Activated naive CD4-positive, alpha-beta T cell treated with Interleukin-2 at 50 U/mL for 16 hours (primary cell): ENCODE measurements at regions not wholly inside any gene's neighbourhood (a gene's known extent, or its start where the extent isn't known, plus 50 kb on each side); places are given as distances from the start of the nearest gene placed in this dataset.

Experiments used
- DNase-seq: peaks from one replicate; pipeline ENCODE4 v3.0.0-alpha.2; 2020

DNA sequence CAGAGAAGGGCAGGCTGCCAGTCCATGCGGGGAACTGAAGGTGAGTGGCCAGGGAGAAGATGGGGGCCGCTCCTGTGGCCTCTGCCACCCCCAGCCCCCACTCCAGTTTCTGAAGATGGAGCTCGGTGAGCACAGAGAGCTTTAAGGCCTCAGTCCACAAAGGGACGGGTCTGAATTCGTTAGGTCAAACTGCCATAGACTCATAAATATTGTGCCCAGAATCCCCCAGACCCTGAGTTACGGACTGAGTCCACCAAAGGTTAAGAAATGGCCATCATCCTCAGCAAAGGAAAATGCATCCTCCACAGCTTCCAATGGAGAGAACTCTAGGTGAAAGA, 344.2 kb downstream of the BUD13 start:
- no peak for DNase-seq

DNA sequence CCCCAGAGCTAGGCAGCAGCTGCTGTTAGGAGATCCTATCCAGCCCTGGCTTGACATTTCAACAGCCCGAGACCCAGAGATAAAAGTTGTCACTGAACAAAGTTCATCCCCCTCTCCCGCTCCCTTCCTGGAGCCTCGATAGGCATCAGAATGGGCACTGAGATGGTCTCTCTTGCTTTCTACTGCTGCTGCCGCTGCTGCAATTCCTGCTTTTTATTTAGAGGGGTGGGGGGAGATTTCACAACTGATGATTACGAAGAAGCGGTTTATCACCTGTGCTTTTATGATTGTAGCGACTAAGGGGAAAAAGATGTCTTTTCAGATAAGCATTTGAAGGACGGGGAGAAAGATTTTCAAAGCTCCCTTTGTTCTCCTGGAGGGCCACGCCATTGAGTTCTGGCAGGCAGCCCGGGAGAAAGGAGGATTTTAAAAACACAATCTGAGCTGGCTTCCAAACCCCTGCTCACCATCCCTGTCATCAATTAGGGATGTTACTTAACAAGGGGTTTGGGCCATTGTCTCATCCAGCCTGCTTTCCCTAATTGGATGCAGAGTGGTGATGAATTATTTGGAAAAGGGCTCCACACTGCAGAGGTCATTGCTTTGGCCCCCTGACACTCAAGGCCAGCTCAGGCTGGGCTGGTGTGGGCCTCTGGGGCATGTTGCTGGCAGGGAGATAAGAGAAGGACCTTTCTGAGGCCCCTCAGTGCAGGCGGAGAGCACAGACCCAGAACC, 344.7 kb downstream of the BUD13 start:
- DNase-seq, result no peak

DNA sequence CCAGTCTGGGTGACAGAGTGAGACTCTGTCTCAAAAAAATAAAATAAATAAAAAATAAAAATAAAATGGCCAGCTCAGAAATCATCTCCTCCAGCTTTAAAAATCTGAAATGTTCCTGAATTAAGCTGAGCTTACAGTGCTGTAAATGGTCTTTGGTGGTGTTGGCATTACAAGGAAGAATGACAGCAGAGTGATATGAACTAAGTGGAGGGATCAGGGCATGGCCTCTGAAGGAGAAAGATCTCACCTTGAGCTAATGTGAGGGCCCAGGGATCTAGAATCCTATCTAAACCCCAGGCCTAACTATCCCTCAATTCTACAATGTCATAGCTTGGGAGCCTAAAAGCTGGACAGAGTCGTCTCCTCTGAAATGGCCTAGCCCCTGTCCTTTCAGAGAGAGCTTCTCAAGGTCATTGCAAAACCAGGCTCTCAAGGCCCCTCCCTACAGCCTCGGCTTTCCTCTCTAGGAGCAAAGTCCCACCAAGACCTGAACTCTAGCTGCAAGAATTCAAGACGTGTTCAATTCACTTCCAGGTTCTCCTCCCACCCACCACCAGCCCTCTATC, 345.4 kb downstream of the BUD13 start:
- DNase-seq, result no peak

- no peak for DNase-seq
Observed at GRCh38 chr11:116426761-116427160, 346.0 kb downstream of the BUD13 start.

- no peak for DNase-seq
Observed at GRCh38 chr11:116424615-116425261, 348.0 kb downstream of the BUD13 start.

GRCh38 chr11:116422956-116423600, 349.7 kb downstream of the BUD13 start:
- no peak for DNase-seq

DNA sequence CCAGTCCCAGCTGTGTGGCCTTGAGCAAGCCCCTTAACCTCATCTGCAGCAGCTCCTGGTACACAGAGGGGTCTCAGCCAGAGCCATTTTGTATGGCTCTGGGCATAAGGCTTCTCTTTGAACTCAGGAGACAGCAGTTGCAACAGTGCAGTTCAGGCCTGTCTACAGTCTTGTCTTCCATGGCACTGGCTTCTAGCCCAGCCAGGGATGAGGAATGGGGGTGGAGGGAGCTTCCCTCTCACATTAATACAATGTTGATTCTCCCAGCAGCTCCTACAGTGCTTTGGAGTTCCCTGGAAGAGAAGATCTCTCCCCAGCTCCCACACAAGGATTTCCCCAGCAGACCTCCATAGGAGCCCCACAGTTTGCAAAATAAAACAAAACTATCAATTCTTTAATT, 350.2 kb downstream of the BUD13 start:
- DNase-seq, result no peak

- DNase-seq, result no peak
Observed at GRCh38 chr11:116421529-116422185, 351.1 kb downstream of the BUD13 start.

- DNase-seq, result no peak
Observed at GRCh38 chr11:116420770-116421528, 351.8 kb downstream of the BUD13 start.

DNA sequence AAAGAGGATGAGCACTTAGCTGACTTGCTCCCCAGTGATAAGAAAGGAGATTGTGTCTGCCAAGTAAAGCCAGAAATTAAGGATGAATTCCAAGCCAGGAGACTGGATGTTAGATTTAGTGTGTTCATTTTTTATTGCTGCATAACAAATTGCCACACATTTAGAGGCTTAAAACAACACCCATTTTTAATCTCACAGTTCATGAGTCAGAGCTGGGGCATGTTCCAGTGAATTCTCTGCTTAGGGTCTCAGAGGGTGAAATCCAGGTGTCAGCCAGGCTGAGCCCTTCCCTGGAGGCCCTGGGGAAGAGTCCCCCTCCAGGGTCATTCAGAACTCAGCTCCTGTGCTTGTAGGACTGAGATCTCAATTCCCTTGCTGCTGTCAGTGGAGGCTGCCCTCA, 352.8 kb downstream of the BUD13 start:
- no peak for DNase-seq

- DNase-seq, result no peak
Observed at GRCh38 chr11:116418388-116419041, 354.3 kb downstream of the BUD13 start.

DNA sequence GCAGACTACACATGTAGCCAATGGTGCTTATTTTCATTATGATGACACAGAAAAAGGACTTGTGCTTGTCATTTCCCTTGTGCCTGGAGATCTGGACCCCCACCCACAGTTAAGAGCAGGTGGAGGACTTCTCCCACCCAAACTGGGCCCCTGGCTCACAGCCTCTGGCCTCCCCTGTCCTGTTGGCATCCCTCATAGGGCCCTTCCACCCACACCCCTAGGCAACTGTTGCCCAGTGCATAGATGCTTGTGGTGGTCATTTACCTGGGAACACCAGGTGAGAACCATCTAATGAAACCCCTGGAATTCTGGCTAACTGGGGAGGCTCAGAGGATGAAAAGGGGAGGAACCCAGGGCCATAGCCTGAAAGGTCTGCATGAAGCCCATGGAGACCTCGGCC, 355.9 kb downstream of the BUD13 start:
- no peak for DNase-seq

GRCh38 chr11:116415095-116415494, 357.7 kb downstream of the BUD13 start:
- no peak for DNase-seq

GRCh38 chr11:116414357-116414880, 358.4 kb downstream of the BUD13 start:
- no peak for DNase-seq

- no peak for DNase-seq
Observed at GRCh38 chr11:116413301-116414242, 359.2 kb downstream of the BUD13 start.

- DNase-seq, result no peak
Observed at GRCh38 chr11:116412118-116412889, 360.5 kb downstream of the BUD13 start.

- no peak for DNase-seq
Observed at GRCh38 chr11:116409238-116409637, 363.5 kb downstream of the BUD13 start.

GRCh38 chr11:116406042-116406441, 366.7 kb downstream of the BUD13 start:
- no peak for DNase-seq

GRCh38 chr11:116404462-116404798, 368.4 kb downstream of the BUD13 start:
- DNase-seq, result no peak
